AG09309 (cell line): ENCODE measurements at regions not wholly inside any gene's neighbourhood (a gene's known extent, or its start where the extent isn't known, plus 50 kb on each side); places are given as distances from the start of the nearest gene placed in this dataset.

ENCODE experiments used
- DNase-seq: peaks from one replicate; pipeline ENCODE4 v3.0.0-alpha.2; 2010; ENCODE audit warnings: low read depth
- H3K4me3 ChIP-seq: 2 replicates; pipeline ENCODE4 v1.5.1; 2011; ENCODE audit warnings: mild to moderate bottlenecking, low read depth, low read length, moderate library complexity; ENCODE audit not compliant: control insufficient read depth
- CTCF ChIP-seq: IDR thresholded peaks from 2 replicates; pipeline ENCODE4 v1.5.1; 2011; ENCODE audit warnings: mild to moderate bottlenecking, low read depth, low read length, inconsistent platforms; ENCODE audit not compliant: insufficient read depth, control insufficient read depth; ENCODE audit errors: missing control alignments

- DNase-seq, result no peak
- no peak overlapping the region for H3K4me3 ChIP-seq
- no peak for TF ChIP-seq CTCF
These were observed 1007.7 kb upstream of the KLHL29 start for GRCh38 chr2:22377268-22377667.

- DNase-seq, result no peak
- H3K4me3 ChIP-seq, result no peak overlapping the region
- no peak for TF ChIP-seq CTCF
These were observed 1002.4 kb upstream of the KLHL29 start for GRCh38 chr2:22382479-22383169.

- no peak for TF ChIP-seq CTCF
- no peak overlapping the region for H3K4me3 ChIP-seq
- DNase-seq, result no peak
These were observed 987.1 kb upstream of the KLHL29 start for GRCh38 chr2:22397847-22398246.

- no peak overlapping the region for H3K4me3 ChIP-seq
- DNase-seq, result no peak
- TF ChIP-seq CTCF, result no peak
These were observed 981.2 kb upstream of the KLHL29 start for GRCh38 chr2:22403748-22404147.

- DNase-seq, result no peak
- no peak overlapping the region for H3K4me3 ChIP-seq
- TF ChIP-seq CTCF, result no peak
These were observed 978.4 kb upstream of the KLHL29 start for GRCh38 chr2:22406625-22407024.

GRCh38 chr2:22420076-22420475, 964.9 kb upstream of the KLHL29 start:
- no peak for DNase-seq
- no peak for TF ChIP-seq CTCF
- H3K4me3 ChIP-seq, result no peak overlapping the region

- H3K4me3 ChIP-seq, result no peak overlapping the region
- no peak for DNase-seq
- TF ChIP-seq CTCF, result no peak
These were observed 942.9 kb upstream of the KLHL29 start for GRCh38 chr2:22442051-22442450.
